HepG2 (cell line): ENCODE measurements at regions not wholly inside any gene's neighbourhood (a gene's known extent, or its start where the extent isn't known, plus 50 kb on each side); places are given as distances from the start of the nearest gene placed in this dataset.

Experiments used
- ARNTL ChIP-seq: sonication (generic); formaldehyde crosslinking; IDR thresholded peaks from 2 replicates; pipeline ENCODE4 v1.4.0; 2020; ENCODE audit warnings: mild to moderate bottlenecking, missing genetic modification reagents
- CREM ChIP-seq, 2 experiments: sonication (generic) in 1 of 2; formaldehyde crosslinking in 1 of 2; IDR thresholded peaks; 2 replicates each; pipeline versions ENCODE4 v1.4.0 to v1.6.1; 2016 to 2020; ENCODE audit warnings: antibody characterized with exemption in 1 of 2, mild to moderate bottlenecking in 1 of 2, missing genetic modification reagents in 1 of 2
- GATA4 ChIP-seq: sonication (generic); IDR thresholded peaks from 2 replicates; pipeline ENCODE4 v1.6.1; 2016; ENCODE audit warnings: antibody characterized with exemption, low read depth, borderline replicate concordance
- HNRNPUL1 ChIP-seq: fragments of 200-400 bp; formaldehyde crosslinking; IDR thresholded peaks from 2 replicates; pipeline ENCODE4 v1.6.1; 2017; ENCODE audit warnings: low read depth, mild to moderate bottlenecking, low read length, moderate library complexity
- HOXA5 ChIP-seq: sonication (generic); formaldehyde crosslinking; IDR thresholded peaks from 2 replicates; pipeline ENCODE4 v1.4.0; 2020; ENCODE audit warnings: missing genetic modification reagents
- KAT2B ChIP-seq: fragments of 150-350 bp; IDR thresholded peaks from 2 replicates; pipeline ENCODE4 v1.6.1; 2014; ENCODE audit warnings: low read depth, low read length, borderline replicate concordance
- LCORL ChIP-seq, 2 experiments: fragments of 450-650 bp in 1 of 2; sonication (generic) in 1 of 2; formaldehyde crosslinking in 1 of 2; IDR thresholded peaks; 2 replicates each; pipeline versions ENCODE4 v1.5.0 to v1.6.1; 2017 to 2020; ENCODE audit warnings: antibody characterized with exemption in 1 of 2, missing genetic modification reagents in 1 of 2
- NCOA2 ChIP-seq: sonication (generic); formaldehyde crosslinking; IDR thresholded peaks from 2 replicates; pipeline ENCODE4 v1.8.0; 2022; ENCODE audit warnings: inconsistent platforms
- NCOA5 ChIP-seq: sonication (generic); formaldehyde crosslinking; IDR thresholded peaks from 2 replicates; pipeline ENCODE4 v1.4.0; 2020; ENCODE audit warnings: missing genetic modification reagents
- NPAS2 ChIP-seq: sonication (generic); formaldehyde crosslinking; IDR thresholded peaks from 2 replicates; pipeline ENCODE4 v1.8.0; 2022; ENCODE audit warnings: mild to moderate bottlenecking, missing genetic modification reagents, borderline replicate concordance
- PAF1 ChIP-seq: IDR thresholded peaks from 2 replicates; pipeline ENCODE4 v1.6.1; 2016; ENCODE audit warnings: missing genetic modification reagents, missing compliant biosample characterization
- SMC3 ChIP-seq: IDR thresholded peaks from 2 replicates; pipeline ENCODE4 v1.6.1; 2011; ENCODE audit warnings: low read length, improper control_type of control experiment
- SRF ChIP-seq: IDR thresholded peaks from 2 replicates; pipeline ENCODE4 v1.6.1; 2011; ENCODE audit warnings: mild to moderate bottlenecking, low read depth, low read length, moderate library complexity
- STAG1 ChIP-seq: sonication (generic); formaldehyde crosslinking; IDR thresholded peaks from 2 replicates; pipeline ENCODE4 v1.4.0; 2020; ENCODE audit warnings: missing genetic modification reagents
- TFAP4 ChIP-seq: sonication (generic); IDR thresholded peaks from 2 replicates; pipeline ENCODE4 v1.6.1; 2016; ENCODE audit warnings: low read depth, borderline replicate concordance
- ZC3H4 ChIP-seq: sonication (generic); formaldehyde crosslinking; IDR thresholded peaks from 2 replicates; pipeline ENCODE4 v1.4.0; 2020; ENCODE audit warnings: missing genetic modification reagents, borderline replicate concordance
- ZHX1 ChIP-seq: sonication (generic); formaldehyde crosslinking; IDR thresholded peaks from 2 replicates; pipeline ENCODE4 v1.8.1; 2022; ENCODE audit warnings: low read depth, mild to moderate bottlenecking, missing genetic modification reagents
- ZKSCAN1 ChIP-seq: fragments of 150-350 bp; IDR thresholded peaks from 2 replicates; pipeline ENCODE4 v1.6.1; 2014; ENCODE audit warnings: low read length
- ZNF12 ChIP-seq: sonication (generic); formaldehyde crosslinking; IDR thresholded peaks from 2 replicates; pipeline ENCODE4 v1.5.0; 2020; ENCODE audit warnings: missing genetic modification reagents
- ZNF264 ChIP-seq: sonication (generic); formaldehyde crosslinking; IDR thresholded peaks from 2 replicates; pipeline ENCODE4 v1.4.0; 2020; ENCODE audit warnings: missing genetic modification reagents
- ZNF558 ChIP-seq: sonication (generic); formaldehyde crosslinking; IDR thresholded peaks from 2 replicates; pipeline ENCODE4 v1.9.0; 2022; ENCODE audit warnings: mild to moderate bottlenecking, missing genetic modification reagents, borderline replicate concordance
- ZNF614 ChIP-seq: IDR thresholded peaks from 2 replicates; pipeline ENCODE4 v1.6.1; 2018; ENCODE audit warnings: missing biosample characterization, missing genetic modification reagents, inconsistent platforms, borderline replicate concordance
- ZNF713 ChIP-seq: sonication (generic); formaldehyde crosslinking; IDR thresholded peaks from 2 replicates; pipeline ENCODE4 v1.4.0; 2020; ENCODE audit warnings: mild to moderate bottlenecking, missing genetic modification reagents
- ZZZ3 ChIP-seq: sonication (generic); formaldehyde crosslinking; IDR thresholded peaks from 2 replicates; pipeline ENCODE4 v1.4.0; 2020; ENCODE audit warnings: missing genetic modification reagents, mild to moderate bottlenecking, borderline replicate concordance
- TF ChIP-seq, protein P1 (sequence below): sonication (generic); formaldehyde crosslinking; IDR thresholded peaks from 2 replicates; pipeline ENCODE4 v1.4.0; 2020; ENCODE audit warnings: missing genetic modification reagents, mild to moderate bottlenecking, borderline replicate concordance
- TF ChIP-seq, protein P2 (sequence below): sonication (generic); formaldehyde crosslinking; IDR thresholded peaks from 2 replicates; pipeline ENCODE4 v1.4.0; 2020; ENCODE audit warnings: mild to moderate bottlenecking, missing genetic modification reagents

DNA sequence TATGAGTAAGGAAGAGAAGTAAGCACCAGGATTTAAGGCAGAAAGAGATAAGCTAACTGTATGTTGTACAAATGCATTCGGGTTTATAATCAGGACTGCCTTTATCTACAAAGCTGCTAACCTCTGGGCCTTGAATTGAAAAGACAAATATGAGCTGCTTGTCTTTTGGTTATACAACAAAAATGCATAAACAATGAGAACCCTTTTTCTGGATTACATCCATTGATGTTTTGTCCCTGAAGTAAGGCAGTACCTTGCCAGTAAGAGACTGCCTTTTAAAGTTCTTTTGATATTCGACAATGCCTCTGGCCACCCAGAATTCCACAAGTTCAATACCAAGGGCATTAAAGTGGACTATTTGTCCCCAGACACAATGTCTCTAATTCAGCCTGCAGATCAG, 280.7 kb downstream of the ZNF621 start (continued):
- TF ChIP-seq ZNF12 (CRISPR knock-in tag) (no peak), ZHX1 (no peak), SMC3 (no peak), PAF1 (CRISPR knock-in tag) (no peak), ZZZ3 (CRISPR knock-in tag) (no peak), HNRNPUL1 (no peak), ZNF264 (CRISPR knock-in tag) (no peak), HOXA5 (CRISPR knock-in tag) (no peak), CREM (IDR thresholded peaks at IDR 0.05) (no peak), CREM (CRISPR knock-in tag; IDR thresholded peaks at IDR 0.05) (no peak), STAG1 (CRISPR knock-in tag) (no peak), ZNF558 (no peak), NPAS2 (no peak), ARNTL (CRISPR knock-in tag) (no peak), ZNF713 (CRISPR knock-in tag) (no peak), LCORL (IDR thresholded peaks at IDR 0.05) (no peak), LCORL (CRISPR knock-in tag; IDR thresholded peaks at IDR 0.05) (no peak), SRF (no peak), ZC3H4 (CRISPR knock-in tag) (no peak), ZNF614 (CRISPR knock-in tag) (no peak), ZKSCAN1 (no peak), KAT2B (no peak), NCOA5 (CRISPR knock-in tag) (no peak), GATA4 (0 out of 2 replicates have a peak, but pooled peaks have one; percentile 19), NCOA2 (CRISPR knock-in tag) (peak; percentile 50; the same call in 1 of the 2 replicates), TFAP4 (no peak)
- TF ChIP-seq, protein P1, sequence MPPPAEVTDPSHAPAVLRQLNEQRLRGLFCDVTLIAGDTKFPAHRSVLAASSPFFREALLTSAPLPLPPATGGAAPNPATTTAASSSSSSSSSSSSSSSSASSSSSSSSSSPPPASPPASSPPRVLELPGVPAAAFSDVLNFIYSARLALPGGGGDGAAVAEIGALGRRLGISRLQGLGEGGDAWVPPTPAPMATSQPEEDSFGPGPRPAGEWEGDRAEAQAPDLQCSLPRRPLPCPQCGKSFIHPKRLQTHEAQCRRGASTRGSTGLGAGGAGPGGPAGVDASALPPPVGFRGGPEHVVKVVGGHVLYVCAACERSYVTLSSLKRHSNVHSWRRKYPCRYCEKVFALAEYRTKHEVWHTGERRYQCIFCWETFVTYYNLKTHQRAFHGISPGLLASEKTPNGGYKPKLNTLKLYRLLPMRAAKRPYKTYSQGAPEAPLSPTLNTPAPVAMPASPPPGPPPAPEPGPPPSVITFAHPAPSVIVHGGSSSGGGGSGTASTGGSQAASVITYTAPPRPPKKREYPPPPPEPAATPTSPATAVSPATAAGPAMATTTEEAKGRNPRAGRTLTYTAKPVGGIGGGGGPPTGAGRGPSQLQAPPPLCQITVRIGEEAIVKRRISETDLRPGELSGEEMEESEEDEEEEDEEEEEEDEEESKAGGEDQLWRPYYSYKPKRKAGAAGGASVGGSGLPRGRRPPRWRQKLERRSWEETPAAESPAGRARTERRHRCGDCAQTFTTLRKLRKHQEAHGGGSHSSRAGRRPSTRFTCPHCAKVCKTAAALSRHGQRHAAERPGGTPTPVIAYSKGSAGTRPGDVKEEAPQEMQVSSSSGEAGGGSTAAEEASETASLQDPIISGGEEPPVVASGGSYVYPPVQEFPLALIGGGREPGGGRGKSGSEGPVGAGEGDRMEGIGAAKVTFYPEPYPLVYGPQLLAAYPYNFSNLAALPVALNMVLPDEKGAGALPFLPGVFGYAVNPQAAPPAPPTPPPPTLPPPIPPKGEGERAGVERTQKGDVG: no peak
- TF ChIP-seq, protein P2, sequence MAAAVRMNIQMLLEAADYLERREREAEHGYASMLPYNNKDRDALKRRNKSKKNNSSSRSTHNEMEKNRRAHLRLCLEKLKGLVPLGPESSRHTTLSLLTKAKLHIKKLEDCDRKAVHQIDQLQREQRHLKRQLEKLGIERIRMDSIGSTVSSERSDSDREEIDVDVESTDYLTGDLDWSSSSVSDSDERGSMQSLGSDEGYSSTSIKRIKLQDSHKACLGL: no peak
